ENCODE measurements at regions not wholly inside any gene's neighbourhood (a gene's known extent, or its start where the extent isn't known, plus 50 kb on each side); places are given as distances from the start of the nearest gene placed in this dataset.

DNA sequence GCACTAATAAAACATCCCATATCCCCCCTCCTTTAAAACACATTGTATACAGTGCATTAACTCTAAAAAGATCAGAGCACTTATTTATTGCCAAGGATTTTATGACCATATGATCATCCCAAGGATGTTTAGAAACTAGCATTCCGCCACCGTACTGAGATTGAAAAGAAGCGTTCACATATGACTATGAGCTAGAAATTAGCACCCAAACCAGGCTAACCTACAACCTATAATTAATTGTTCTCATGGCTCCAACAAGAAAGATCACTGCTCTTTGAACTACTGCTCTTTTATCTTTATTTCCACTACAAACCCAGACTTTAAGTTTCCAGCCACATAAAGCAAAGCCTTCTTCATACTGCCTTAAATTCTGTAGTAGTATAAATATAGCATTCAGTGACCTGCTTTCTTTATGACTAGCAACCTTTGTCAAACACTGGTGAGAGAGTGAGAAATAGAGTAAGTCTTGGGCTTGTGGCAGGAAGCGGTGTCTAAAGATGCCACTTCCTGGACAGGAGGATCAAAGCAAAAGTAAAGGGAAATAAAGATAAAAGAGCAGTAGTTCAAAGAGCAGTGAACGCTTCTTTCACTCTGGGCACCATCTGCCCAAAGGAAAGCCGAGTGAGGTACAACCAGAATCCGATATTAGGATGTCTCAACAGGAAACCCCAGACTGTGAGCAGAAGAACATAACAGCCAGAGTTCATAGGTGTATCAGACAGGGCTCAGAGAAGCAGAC is 151.1 kb upstream of the ERCC6L2 start (continued):
- TF ChIP-seq, protein P1, sequence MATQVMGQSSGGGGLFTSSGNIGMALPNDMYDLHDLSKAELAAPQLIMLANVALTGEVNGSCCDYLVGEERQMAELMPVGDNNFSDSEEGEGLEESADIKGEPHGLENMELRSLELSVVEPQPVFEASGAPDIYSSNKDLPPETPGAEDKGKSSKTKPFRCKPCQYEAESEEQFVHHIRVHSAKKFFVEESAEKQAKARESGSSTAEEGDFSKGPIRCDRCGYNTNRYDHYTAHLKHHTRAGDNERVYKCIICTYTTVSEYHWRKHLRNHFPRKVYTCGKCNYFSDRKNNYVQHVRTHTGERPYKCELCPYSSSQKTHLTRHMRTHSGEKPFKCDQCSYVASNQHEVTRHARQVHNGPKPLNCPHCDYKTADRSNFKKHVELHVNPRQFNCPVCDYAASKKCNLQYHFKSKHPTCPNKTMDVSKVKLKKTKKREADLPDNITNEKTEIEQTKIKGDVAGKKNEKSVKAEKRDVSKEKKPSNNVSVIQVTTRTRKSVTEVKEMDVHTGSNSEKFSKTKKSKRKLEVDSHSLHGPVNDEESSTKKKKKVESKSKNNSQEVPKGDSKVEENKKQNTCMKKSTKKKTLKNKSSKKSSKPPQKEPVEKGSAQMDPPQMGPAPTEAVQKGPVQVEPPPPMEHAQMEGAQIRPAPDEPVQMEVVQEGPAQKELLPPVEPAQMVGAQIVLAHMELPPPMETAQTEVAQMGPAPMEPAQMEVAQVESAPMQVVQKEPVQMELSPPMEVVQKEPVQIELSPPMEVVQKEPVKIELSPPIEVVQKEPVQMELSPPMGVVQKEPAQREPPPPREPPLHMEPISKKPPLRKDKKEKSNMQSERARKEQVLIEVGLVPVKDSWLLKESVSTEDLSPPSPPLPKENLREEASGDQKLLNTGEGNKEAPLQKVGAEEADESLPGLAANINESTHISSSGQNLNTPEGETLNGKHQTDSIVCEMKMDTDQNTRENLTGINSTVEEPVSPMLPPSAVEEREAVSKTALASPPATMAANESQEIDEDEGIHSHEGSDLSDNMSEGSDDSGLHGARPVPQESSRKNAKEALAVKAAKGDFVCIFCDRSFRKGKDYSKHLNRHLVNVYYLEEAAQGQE (IDR thresholded peaks at IDR 0.05; ENCODE audit: borderline replicate concordance in 1 of 2, low read depth in 1 of 2, low read length in 2 of 2), result no peak; a peak in 1 of 4 replicates
- TF ChIP-seq HBP1 (CRISPR knock-in tag; IDR thresholded peaks at IDR 0.05; ENCODE audit: low read depth), result no peak
- TF ChIP-seq ZXDC (CRISPR knock-in tag; IDR thresholded peaks at IDR 0.05), result no peak
- TF ChIP-seq ZNF263 (CRISPR knock-in tag; IDR thresholded peaks at IDR 0.05), result no peak
- TF ChIP-seq ZZZ3 (CRISPR knock-in tag; IDR thresholded peaks at IDR 0.05; ENCODE audit: borderline replicate concordance), result no peak
- TF ChIP-seq, protein P2, sequence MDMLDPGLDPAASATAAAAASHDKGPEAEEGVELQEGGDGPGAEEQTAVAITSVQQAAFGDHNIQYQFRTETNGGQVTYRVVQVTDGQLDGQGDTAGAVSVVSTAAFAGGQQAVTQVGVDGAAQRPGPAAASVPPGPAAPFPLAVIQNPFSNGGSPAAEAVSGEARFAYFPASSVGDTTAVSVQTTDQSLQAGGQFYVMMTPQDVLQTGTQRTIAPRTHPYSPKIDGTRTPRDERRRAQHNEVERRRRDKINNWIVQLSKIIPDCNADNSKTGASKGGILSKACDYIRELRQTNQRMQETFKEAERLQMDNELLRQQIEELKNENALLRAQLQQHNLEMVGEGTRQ (IDR thresholded peaks at IDR 0.05; ENCODE audit: low read depth, low read length), result no peak
- TF ChIP-seq, protein P2 (CRISPR knock-in tag; IDR thresholded peaks at IDR 0.05; ENCODE audit: borderline replicate concordance), result no peak
- TF ChIP-seq ZNF136 (CRISPR knock-in tag; IDR thresholded peaks at IDR 0.05; ENCODE audit: low read depth), result no peak
- TF ChIP-seq PRMT3 (CRISPR knock-in tag; IDR thresholded peaks at IDR 0.05; ENCODE audit: borderline replicate concordance, low read depth), result no peak
- peak; percentile 57; the same call in 1 of the 2 replicates for TF ChIP-seq ZNF264 (CRISPR knock-in tag; IDR thresholded peaks at IDR 0.05)
- TF ChIP-seq NCOA1 (CRISPR knock-in tag; IDR thresholded peaks at IDR 0.05), result no peak
- TF ChIP-seq SP140L (CRISPR knock-in tag; IDR thresholded peaks at IDR 0.05; ENCODE audit: borderline replicate concordance), result no peak
- TF ChIP-seq TBL1XR1 (IDR thresholded peaks at IDR 0.05; ENCODE audit: borderline replicate concordance, low read length, partially characterized antibody), result no peak
- TF ChIP-seq, protein P3, sequence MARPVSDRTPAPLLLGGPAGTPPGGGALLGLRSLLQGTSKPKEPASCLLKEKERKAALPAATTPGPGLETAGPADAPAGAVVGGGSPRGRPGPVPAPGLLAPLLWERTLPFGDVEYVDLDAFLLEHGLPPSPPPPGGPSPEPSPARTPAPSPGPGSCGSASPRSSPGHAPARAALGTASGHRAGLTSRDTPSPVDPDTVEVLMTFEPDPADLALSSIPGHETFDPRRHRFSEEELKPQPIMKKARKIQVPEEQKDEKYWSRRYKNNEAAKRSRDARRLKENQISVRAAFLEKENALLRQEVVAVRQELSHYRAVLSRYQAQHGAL (CRISPR knock-in tag; IDR thresholded peaks at IDR 0.05; ENCODE audit: not compliant biosample characterization), result no peak
- TF ChIP-seq ZNF547 (CRISPR knock-in tag; IDR thresholded peaks at IDR 0.05), result no peak
- TF ChIP-seq ARNTL (CRISPR knock-in tag; IDR thresholded peaks at IDR 0.05), result no peak

Measured in HepG2 (cell line).